Psoas muscle (tissue), 7 donors: ENCODE measurements at regions not wholly inside any gene's neighbourhood (a gene's known extent, or its start where the extent isn't known, plus 50 kb on each side); places are given as distances from the start of the nearest gene placed in this dataset.

Experiments used
- ATAC-seq, 4 donors: fragments of 200-7000 bp; cut with Tn5 transposase; one replicate each; pipeline ENCODE4 v1.9.1; 2020; ENCODE audit warnings: moderate library complexity in 3 of 4, mild to moderate bottlenecking in 2 of 4
- DNase-seq, 2 donors: peaks; one replicate each; pipeline ENCODE4 v3.0.0-alpha.2; 2020
- H3K27ac ChIP-seq: fragments of 200-600 bp; one replicate; pipeline ENCODE4 v1.8.0; 2022
- H3K27me3 ChIP-seq, 3 donors: fragments of 200-600 bp in 1 of 3; one replicate each; pipeline versions ENCODE4 v1.6.1 to v1.8.0; 2013 to 2022; ENCODE audit warnings: low read length in 2 of 3, mild to moderate bottlenecking in 2 of 3, moderate library complexity in 1 of 3; ENCODE audit not compliant: insufficient read depth in 3 of 3
- H3K36me3 ChIP-seq, 2 donors: fragments of 200-600 bp in 1 of 2; one replicate each; pipeline versions ENCODE4 v1.6.1 to v1.8.0; 2013 to 2022; ENCODE audit warnings: low read depth in 1 of 2, mild to moderate bottlenecking in 1 of 2, moderate library complexity in 1 of 2; ENCODE audit not compliant: insufficient read depth in 1 of 2
- H3K4me1 ChIP-seq: fragments of 200-600 bp; one replicate; pipeline ENCODE4 v1.8.0; 2022
- H3K4me3 ChIP-seq: fragments of 200-600 bp; one replicate; pipeline ENCODE4 v1.8.0; 2022; ENCODE audit warnings: mild to moderate bottlenecking
- H3K9me3 ChIP-seq: fragments of 200-600 bp; one replicate; pipeline ENCODE4 v1.8.0; 2022
- CTCF ChIP-seq: fragments of 200-600 bp; IDR thresholded peaks from one replicate; pipeline ENCODE4 v1.8.0; 2022; ENCODE audit warnings: antibody characterized with exemption
- WGBS, 3 donors: extraction: QIAGEN DNeasy Blood & Tissue Kit; methylation state at CpG; one replicate each; pipeline versions ENCODE4 v1.1.6 to v1.1.7; 2013; 5-methylcytosine and 5-hydroxymethylcytosine counted together
- intact Hi-C, 2 donors: fragments of 100-400 bp; cut with DNase I; formaldehyde crosslinking; loops; one replicate each; pipeline versions ENCODE4 v1.11.0 to v1.14.2; 2022
- donor health status: healthy with polysubstance abuse.
- donor health status: DM: no; HTN: no; CAD: no; lungs with moderate emphysema.
- donor health status: Bipolar disorder and iron deficiency.
- donor health status: healthy.
- donor health status: DM: yes; HTN: yes; CAD: no.
- donor health status: DM: no; HTN: no; CAD: no.
- donor health status: DM: yes; HTN: yes; CAD: no.

- ATAC-seq (no peak), DNase-seq (no peak)
- no peak overlapping the region for H3K27ac ChIP-seq
- intact Hi-C loops: no loop called here
- no peak overlapping the region for H3K4me3 ChIP-seq
- peaks cover 10% of the 10 kb centered on the region for H3K9me3 ChIP-seq
- no peaks in the 10 kb centered on the region for H3K36me3 ChIP-seq
- H3K27me3 ChIP-seq: no peaks in the 10 kb centered on the region
- TF ChIP-seq CTCF: no peak
- H3K4me1 ChIP-seq: no peaks in the 10 kb centered on the region
Measured at GRCh38 chr5:67317603-67318002, 121.0 kb upstream of the CD180 start.

GRCh38 chr5:67316695-67317094 is 120.1 kb upstream of the CD180 start:
- no peaks in the 10 kb centered on the region for H3K27me3 ChIP-seq
- H3K4me1 ChIP-seq: no peaks in the 10 kb centered on the region
- intact Hi-C loops: no loop called here
- no peak overlapping the region for H3K27ac ChIP-seq
- 88 to 100% (median 97%) methylated on average over 1 of the region's 1 CpG for whole genome bisulfite sequencing, 3 donors
- peaks cover 10% of the 10 kb centered on the region for H3K9me3 ChIP-seq
- no peaks in the 10 kb centered on the region for H3K36me3 ChIP-seq
- no peak overlapping the region for H3K4me3 ChIP-seq
- TF ChIP-seq CTCF: no peak
- ATAC-seq (no peak), DNase-seq (no peak)

GRCh38 chr5:67315082-67315989 is 118.7 kb upstream of the CD180 start:
- Histone ChIP-seq H3K27ac (no peak overlapping the region), H3K4me3 (no peak overlapping the region), H3K36me3 (no peaks in the 10 kb centered on the region), H3K4me1 (no peaks in the 10 kb centered on the region), H3K27me3 (no peaks in the 10 kb centered on the region), H3K9me3 (peaks cover 10% of the 10 kb centered on the region)
- WGBS, 3 donors: 44 to 56% (median 45%) methylated on average over 7 of the region's 7 CpGs
- DNase-seq (no peak), ATAC-seq (no peak)
- intact Hi-C loops: no loop called here
- no peak for TF ChIP-seq CTCF

GRCh38 chr5:67311701-67312100 is 115.1 kb upstream of the CD180 start:
- Histone ChIP-seq H3K4me3 (no peak overlapping the region), H3K27ac (no peak overlapping the region), H3K27me3 (no peaks in the 10 kb centered on the region), H3K4me1 (no peaks in the 10 kb centered on the region), H3K9me3 (peaks cover 10% of the 10 kb centered on the region), H3K36me3 (no peaks in the 10 kb centered on the region)
- DNase-seq: no peak
- TF ChIP-seq CTCF: no peak
- 87 to 97% (median 89%) methylated on average over 2 of the region's 2 CpGs for WGBS, 3 donors
- no peak for ATAC-seq
- intact Hi-C loops: no loop called here

- DNase-seq: no peak
- no peaks in the 10 kb centered on the region for H3K4me1 ChIP-seq
- H3K27me3 ChIP-seq: no peaks in the 10 kb centered on the region
- ATAC-seq: no peak
- H3K27ac ChIP-seq: no peak overlapping the region
- H3K36me3 ChIP-seq: no peaks in the 10 kb centered on the region
- peaks cover 10% of the 10 kb centered on the region for H3K9me3 ChIP-seq
- no peak overlapping the region for H3K4me3 ChIP-seq
- no peak for TF ChIP-seq CTCF
- WGBS, 3 donors: 71 to 82% (median 76%) methylated on average over 2 of the region's 2 CpGs
- intact Hi-C loops: no loop called here
Measured at GRCh38 chr5:67311208-67311607, 114.6 kb upstream of the CD180 start.
